ENCODE measurements at regions not wholly inside any gene's neighbourhood (a gene's known extent, or its start where the extent isn't known, plus 50 kb on each side); places are given as distances from the start of the nearest gene placed in this dataset.
A peak's percentile ranks its signal among the peaks of the same experiment; 100 is the strongest.

GRCh38 chr9:91053824-91054223 is 252.2 kb downstream of the SYK start:
- Mint-ChIP-seq H3K36me3 (peaks cover 2% of the 10 kb centered on the region), H3K9me3 (peaks cover 6% of the 10 kb centered on the region), H3K4me1 (peaks cover 12% of the 10 kb centered on the region), H3K4me3 (no peak overlapping the region), H3K27ac (no peak overlapping the region), H3K27me3 (peaks cover 45% of the 10 kb centered on the region)
- no peak for DNase-seq

GRCh38 chr9:91055845-91056244 is 254.2 kb downstream of the SYK start:
- H3K27ac Mint-ChIP-seq: no peak overlapping the region
- peaks cover 14% of the 10 kb centered on the region for H3K4me1 Mint-ChIP-seq
- H3K36me3 Mint-ChIP-seq: peaks cover 2% of the 10 kb centered on the region
- H3K27me3 Mint-ChIP-seq: peaks cover 32% of the 10 kb centered on the region
- no peak overlapping the region for H3K4me3 Mint-ChIP-seq
- DNase-seq: no peak
- peaks cover 6% of the 10 kb centered on the region for H3K9me3 Mint-ChIP-seq

GRCh38 chr9:91056486-91056885 is 254.9 kb downstream of the SYK start:
- H3K27ac Mint-ChIP-seq: no peak overlapping the region
- no peak overlapping the region for H3K4me3 Mint-ChIP-seq
- peaks cover 15% of the 10 kb centered on the region for H3K4me1 Mint-ChIP-seq
- peaks cover 27% of the 10 kb centered on the region for H3K27me3 Mint-ChIP-seq
- peaks cover 2% of the 10 kb centered on the region for H3K36me3 Mint-ChIP-seq
- DNase-seq: no peak
- H3K9me3 Mint-ChIP-seq: peaks cover 6% of the 10 kb centered on the region

- Mint-ChIP-seq H3K36me3 (peaks cover 2% of the 10 kb centered on the region), H3K4me3 (no peak overlapping the region), H3K27ac (no peak overlapping the region), H3K9me3 (peaks cover 6% of the 10 kb centered on the region), H3K27me3 (peaks cover 23% of the 10 kb centered on the region), H3K4me1 (peaks cover 15% of the 10 kb centered on the region)
- no peak for DNase-seq
Observed at GRCh38 chr9:91056917-91057316, 255.3 kb downstream of the SYK start.

- Mint-ChIP-seq H3K4me3 (no peak overlapping the region), H3K27ac (no peak overlapping the region), H3K36me3 (no peaks in the 10 kb centered on the region), H3K4me1 (peaks cover 10% of the 10 kb centered on the region), H3K27me3 (peaks cover 20% of the 10 kb centered on the region), H3K9me3 (no peaks in the 10 kb centered on the region)
- no peak for DNase-seq
Observed at GRCh38 chr9:91059713-91060112, 258.1 kb downstream of the SYK start.

GRCh38 chr9:91060520-91061343 is 259.1 kb downstream of the SYK start:
- H3K4me3 Mint-ChIP-seq: no peak overlapping the region
- peaks cover 10% of the 10 kb centered on the region for H3K4me1 Mint-ChIP-seq
- no peaks in the 10 kb centered on the region for H3K9me3 Mint-ChIP-seq
- H3K27me3 Mint-ChIP-seq: peaks cover 20% of the 10 kb centered on the region
- no peaks in the 10 kb centered on the region for H3K36me3 Mint-ChIP-seq
- no peak for DNase-seq
- no peak overlapping the region for H3K27ac Mint-ChIP-seq

- H3K9me3 Mint-ChIP-seq: no peaks in the 10 kb centered on the region
- no peak overlapping the region for H3K4me3 Mint-ChIP-seq
Observed at GRCh38 chr9:91061506-91061905, 259.9 kb downstream of the SYK start.

GRCh38 chr9:91062281-91062680 is 260.7 kb downstream of the SYK start:
- Mint-ChIP-seq H3K27me3 (peaks cover 18% of the 10 kb centered on the region), H3K4me3 (no peak overlapping the region), H3K4me1 (peaks cover 5% of the 10 kb centered on the region), H3K36me3 (no peaks in the 10 kb centered on the region), H3K27ac (no peak overlapping the region), H3K9me3 (no peaks in the 10 kb centered on the region)
- DNase-seq: no peak

More at GRCh38 chr9:91061506-91061905, 259.9 kb downstream of the SYK start:
- no peak for DNase-seq
- peaks cover 20% of the 10 kb centered on the region for H3K27me3 Mint-ChIP-seq
- H3K4me1 Mint-ChIP-seq: peaks cover 5% of the 10 kb centered on the region
- H3K36me3 Mint-ChIP-seq: no peaks in the 10 kb centered on the region
- no peak overlapping the region for H3K27ac Mint-ChIP-seq

- Mint-ChIP-seq H3K9me3 (no peaks in the 10 kb centered on the region), H3K4me3 (no peak overlapping the region), H3K27ac (no peak overlapping the region), H3K36me3 (no peaks in the 10 kb centered on the region), H3K27me3 (peaks cover 13% of the 10 kb centered on the region), H3K4me1 (peaks cover 5% of the 10 kb centered on the region)
- DNase-seq: no peak
Observed at GRCh38 chr9:91063471-91063870, 261.9 kb downstream of the SYK start.

GRCh38 chr9:91065231-91066041 is 263.8 kb downstream of the SYK start:
- no peak for DNase-seq
- H3K27ac Mint-ChIP-seq: no peak overlapping the region
- peaks cover 5% of the 10 kb centered on the region for H3K4me1 Mint-ChIP-seq
- H3K27me3 Mint-ChIP-seq: peaks cover 7% of the 10 kb centered on the region
- H3K9me3 Mint-ChIP-seq: peaks cover 1% of the 10 kb centered on the region
- no peak overlapping the region for H3K4me3 Mint-ChIP-seq
- H3K36me3 Mint-ChIP-seq: peaks cover 2% of the 10 kb centered on the region

GRCh38 chr9:91066042-91066415 is 264.4 kb downstream of the SYK start:
- H3K9me3 Mint-ChIP-seq: peaks cover 1% of the 10 kb centered on the region
- H3K4me3 Mint-ChIP-seq: no peak overlapping the region
- H3K27me3 Mint-ChIP-seq: peaks cover 7% of the 10 kb centered on the region
- no peak for DNase-seq
- H3K4me1 Mint-ChIP-seq: peaks cover 2% of the 10 kb centered on the region
- no peak overlapping the region for H3K27ac Mint-ChIP-seq
- peaks cover 2% of the 10 kb centered on the region for H3K36me3 Mint-ChIP-seq

GRCh38 chr9:91066856-91067255 is 265.2 kb downstream of the SYK start:
- Mint-ChIP-seq H3K4me1 (peaks cover 7% of the 10 kb centered on the region), H3K9me3 (peaks cover 1% of the 10 kb centered on the region), H3K36me3 (peaks cover 2% of the 10 kb centered on the region), H3K27ac (no peak overlapping the region), H3K4me3 (no peak overlapping the region), H3K27me3 (peaks cover 10% of the 10 kb centered on the region)
- DNase-seq: no peak

- no peak for DNase-seq
- Mint-ChIP-seq H3K4me1 (peaks cover 9% of the 10 kb centered on the region), H3K27me3 (peaks cover 11% of the 10 kb centered on the region), H3K4me3 (no peak overlapping the region), H3K27ac (no peak overlapping the region), H3K9me3 (peaks cover 1% of the 10 kb centered on the region), H3K36me3 (peaks cover 2% of the 10 kb centered on the region)
Observed at GRCh38 chr9:91067306-91067860, 265.8 kb downstream of the SYK start.

GRCh38 chr9:91071184-91071990 is 269.8 kb downstream of the SYK start:
- H3K36me3 Mint-ChIP-seq: peaks cover 2% of the 10 kb centered on the region

More at GRCh38 chr9:91071184-91071990, 269.8 kb downstream of the SYK start:
- Mint-ChIP-seq H3K4me3 (no peak overlapping the region), H3K27ac (peak overlapping the region; percentile 63), H3K9me3 (peaks cover 1% of the 10 kb centered on the region), H3K4me1 (peaks cover 9% of the 10 kb centered on the region), H3K27me3 (peaks cover 10% of the 10 kb centered on the region)
- peak; percentile 75 for DNase-seq

Data from activated naive CD8-positive, alpha-beta T cell treated with anti-CD3 and anti-CD28 coated beads for 36 hours (primary cell).